A204.1 (cell line): ENCODE measurements at regions not wholly inside any gene's neighbourhood (a gene's known extent, or its start where the extent isn't known, plus 50 kb on each side); places are given as distances from the start of the nearest gene placed in this dataset.

Experiments
- FAIRE-seq: peaks from 2 replicates; lab custom pipeline; 2012; peaks lifted over from hg19 to GRCh38; lab: Jason Lieb, UNC

DNA sequence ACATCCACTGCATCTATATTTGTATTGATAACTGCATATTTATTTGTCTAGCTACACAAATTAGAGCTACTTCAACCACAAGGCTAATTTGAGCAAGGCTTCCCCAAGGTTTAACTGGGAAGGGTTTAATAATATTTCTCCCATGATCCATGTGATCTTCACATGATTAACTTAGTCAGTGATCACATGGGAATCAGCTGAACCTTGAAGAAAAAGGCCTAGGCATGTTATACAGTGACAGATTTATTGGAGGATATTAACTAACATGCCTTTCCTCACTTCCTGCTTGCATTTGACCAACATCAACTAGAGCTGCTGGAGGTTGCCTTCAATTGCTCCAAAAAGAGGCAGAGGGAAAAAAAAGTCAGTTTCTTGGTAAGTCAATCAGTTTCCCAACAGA, 417.0 kb downstream of the HAO1 start:
- FAIRE-seq: no peak

DNA sequence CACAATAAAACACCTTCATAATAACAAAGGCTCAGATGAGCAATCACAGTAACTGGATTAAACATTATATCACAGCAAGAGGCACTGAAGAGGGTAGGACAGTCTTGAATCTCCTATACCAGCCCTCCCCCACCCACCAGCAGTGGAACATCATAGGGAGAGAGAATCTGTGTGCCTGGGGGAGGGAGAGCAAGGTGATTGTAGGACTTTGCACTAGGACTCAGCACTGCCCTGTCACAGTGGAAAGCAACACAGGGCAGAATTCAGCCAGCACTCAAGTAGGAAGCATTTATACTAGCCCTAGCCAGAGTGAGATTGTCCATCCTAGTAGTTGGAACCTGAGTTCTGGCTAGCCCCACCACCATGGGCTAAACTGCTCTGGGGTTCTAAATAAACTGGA, 400.2 kb downstream of the HAO1 start:
- FAIRE-seq: no peak

DNA sequence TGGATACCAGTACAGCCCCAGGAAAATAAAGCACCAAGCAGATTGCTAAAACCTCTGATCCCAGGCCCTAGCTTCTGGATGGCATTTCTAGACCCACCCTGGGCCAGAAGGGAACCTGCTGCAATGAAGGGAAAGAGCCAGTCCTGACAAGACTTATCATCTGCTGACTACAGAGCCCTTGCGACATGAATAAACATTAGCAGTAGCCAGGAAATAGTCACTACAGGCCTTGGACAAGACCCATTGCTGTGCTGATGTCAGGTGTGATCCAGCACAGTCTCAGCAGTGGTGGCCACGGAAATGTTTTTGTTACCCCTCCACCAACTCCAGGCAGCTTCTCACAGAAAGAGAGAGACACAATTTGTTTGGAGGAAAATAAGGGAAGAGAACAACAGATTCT, 399.3 kb downstream of the HAO1 start:
- no peak for FAIRE-seq

DNA sequence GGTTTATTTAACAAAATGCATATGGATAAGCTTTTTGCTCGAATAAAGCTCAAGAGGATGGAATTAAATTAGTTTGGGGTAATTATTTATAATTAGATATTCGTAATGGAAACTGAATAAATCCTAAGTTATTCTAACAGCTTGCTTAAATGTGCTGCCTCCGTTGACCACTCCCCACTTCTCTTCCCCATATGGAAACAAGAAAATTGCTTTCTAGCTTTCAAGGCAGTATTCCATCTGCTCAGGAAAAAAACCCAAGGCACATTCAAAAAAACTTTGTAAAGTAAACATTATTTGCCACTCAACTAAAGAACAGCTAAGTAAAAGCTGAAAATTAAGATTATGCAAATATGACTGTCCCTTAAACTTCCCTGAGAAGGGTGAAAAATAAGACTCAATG, 369.2 kb downstream of the HAO1 start:
- FAIRE-seq: no peak

DNA sequence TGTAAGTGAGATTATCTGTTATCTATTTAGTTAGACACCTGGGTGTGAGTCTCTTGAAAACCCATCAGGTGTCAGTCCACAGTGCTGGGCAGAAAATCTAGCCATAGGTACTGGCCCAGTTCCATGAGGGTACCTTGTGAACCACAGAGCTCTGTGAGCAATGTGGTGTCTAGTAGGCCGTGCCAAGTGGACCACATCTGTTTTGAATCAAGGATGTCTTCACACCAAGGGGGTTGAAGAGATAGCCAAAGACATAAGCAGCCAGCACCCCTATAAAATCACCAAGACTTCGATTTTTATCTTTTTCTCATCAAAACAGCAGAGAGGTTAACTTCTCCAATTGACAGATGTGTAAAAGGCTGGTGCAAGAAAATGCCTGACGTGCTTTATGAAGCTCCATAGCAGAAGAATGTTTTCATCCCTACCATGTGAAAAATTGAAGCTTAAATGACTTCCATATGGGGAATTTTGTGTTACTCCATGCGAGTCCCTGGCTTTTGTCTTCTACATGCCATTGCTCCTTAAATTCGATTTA, 368.7 kb downstream of the HAO1 start:
- no peak for FAIRE-seq

DNA sequence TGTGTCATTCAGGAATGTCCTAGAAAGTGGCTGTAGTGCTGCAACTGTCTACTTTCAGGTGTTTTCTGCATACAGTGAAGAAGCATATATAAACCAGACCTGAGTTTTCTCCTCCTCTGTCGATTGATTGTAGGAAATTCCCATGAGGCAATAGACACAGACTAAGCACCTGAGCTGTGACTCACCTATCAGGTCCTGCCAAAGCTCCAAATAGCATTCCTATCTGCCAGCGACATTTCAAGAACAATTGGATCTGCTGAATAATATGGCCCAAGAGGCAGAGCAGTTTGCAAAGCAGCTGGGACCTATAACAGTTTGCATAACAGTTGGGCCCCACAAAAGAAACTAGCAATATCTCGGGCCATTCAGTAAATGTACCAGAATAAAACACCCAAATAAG, 360.4 kb downstream of the HAO1 start:
- FAIRE-seq: no peak

DNA sequence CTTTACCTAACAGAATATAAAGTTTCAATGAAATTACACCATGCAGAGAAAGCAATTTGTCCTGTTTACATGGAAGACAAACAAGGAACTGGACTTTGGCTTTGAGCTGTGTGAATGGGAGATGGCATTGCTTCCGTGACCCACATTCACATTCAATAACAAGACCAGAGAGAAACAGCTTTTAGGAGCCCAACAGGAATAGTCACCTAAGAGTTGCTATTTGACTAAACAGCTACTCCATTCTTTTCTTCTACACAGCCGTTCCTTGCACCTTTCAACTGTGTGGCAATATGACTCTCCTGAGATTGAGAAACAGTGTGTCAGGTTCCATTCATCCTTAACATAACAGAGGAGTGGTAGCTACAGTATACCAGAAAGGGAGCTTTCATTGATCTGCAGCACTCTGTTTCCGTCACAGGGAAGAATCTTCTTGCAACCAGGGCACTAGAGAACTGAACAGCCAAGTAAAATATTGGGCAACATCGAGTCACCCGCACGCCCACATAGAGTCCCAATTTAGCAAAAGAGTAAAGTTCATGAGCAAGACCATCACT, 355.1 kb downstream of the HAO1 start:
- no peak for FAIRE-seq

DNA sequence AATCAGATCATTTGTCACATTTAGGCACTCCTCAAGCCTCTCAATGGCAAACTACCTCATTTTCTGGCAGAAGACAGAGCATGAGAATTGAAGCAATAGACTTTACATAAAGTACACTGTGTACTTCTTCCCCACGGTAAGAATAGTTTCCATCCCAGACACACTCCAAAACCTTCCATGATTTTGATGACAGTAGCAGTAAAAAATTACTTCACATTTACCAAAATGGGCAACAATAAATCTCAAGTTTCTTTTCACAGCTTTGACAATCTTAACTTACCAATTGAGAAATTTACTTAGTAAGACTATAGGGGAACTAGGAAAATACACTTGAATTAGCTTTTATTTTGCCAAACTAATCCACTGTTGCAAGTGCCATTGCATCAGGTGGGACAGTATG, 353.8 kb downstream of the HAO1 start:
- FAIRE-seq: no peak

DNA sequence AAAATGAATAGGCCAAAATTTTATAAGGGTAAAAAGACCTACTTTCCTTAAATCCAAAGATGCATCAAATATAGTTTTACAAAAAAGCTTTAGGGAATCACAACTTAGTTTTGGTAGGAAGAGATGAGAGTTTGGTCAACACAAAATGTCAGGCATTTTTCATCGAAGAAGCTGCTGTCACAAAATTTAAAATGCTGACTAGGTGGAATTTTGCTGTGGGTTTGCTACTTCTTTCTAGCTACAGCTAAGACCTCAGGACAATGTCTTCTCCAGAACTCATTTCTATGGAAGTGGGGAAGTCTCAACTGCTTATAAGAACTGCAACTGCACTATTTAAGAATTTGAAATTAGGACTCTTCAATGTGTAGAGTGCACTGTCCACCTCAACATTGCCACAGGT, 351.1 kb downstream of the HAO1 start:
- FAIRE-seq: no peak

DNA sequence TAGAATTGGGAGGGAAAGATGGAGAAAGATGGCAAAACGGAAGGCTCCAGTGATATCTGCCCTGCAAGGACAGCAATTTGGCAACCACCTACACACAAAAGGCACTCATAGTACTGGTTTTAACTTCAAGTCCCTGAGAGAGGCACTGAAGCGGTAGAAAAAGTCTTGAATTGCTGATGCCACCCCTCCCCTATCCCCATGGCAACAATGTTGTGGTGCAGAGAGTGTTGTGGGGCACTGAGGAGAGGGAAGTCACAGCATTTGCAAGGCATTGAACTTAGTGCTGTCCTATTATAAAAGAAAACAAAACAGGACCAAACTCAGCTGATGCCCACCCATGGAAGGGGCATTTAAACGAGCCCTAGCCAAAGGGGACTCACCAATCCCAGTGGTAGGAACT, 343.7 kb downstream of the HAO1 start:
- FAIRE-seq: no peak

DNA sequence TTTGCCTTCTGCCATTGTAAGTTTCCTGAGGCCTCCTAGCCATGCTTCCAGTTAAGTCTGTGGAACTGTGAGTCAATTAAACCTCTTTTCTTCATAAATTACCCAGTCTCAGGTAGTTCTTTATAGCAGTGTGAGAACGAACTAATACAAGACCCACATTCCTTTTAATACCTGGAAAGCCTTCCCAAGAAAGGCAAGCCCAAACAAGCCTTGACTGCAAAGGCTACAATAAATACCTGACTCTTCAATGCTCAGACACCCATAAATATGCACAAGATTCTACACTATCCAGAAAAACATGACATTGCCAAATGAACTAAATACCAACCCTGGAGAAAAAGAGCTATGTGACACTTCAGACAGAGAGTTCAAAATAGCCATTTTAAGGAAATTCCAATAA, 338.8 kb downstream of the HAO1 start:
- no peak for FAIRE-seq

DNA sequence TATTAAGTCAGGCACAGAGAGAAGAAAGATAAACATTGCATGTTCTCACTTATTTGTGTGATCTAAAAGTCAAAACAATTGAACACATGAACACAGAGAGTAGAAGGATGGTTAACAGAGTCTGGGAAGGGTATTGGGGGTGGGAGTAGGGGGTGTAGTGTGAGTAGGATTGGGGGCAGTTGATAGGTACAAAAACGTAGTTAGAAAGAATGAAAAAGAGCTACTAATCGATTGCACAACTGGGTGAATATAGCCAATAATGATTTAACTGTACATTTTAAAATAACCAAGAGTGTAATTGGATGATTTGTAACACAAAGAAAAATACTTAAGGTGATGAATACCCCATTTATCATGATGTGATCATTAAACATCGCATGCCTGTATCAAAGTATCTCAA, 333.3 kb downstream of the HAO1 start:
- no peak for FAIRE-seq

DNA sequence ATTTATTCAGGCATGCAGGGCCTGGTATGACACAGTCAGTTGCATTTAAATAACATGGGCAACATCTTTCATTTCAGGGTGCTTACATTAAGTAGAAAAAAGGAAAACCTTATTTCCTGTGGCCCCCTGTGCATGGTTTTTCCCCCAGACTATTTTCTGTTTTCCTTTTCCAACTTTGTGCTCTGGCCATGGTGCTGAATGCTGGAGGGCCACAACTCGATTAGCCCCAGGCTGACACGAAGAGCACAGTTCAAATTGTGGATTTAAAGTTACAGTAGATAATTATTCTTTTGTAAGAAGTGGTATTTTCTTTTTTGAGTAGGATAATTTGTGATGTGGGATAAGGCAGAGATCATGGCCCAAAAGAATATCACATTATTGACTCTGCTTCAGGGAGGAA, 332.0 kb downstream of the HAO1 start:
- no peak for FAIRE-seq

DNA sequence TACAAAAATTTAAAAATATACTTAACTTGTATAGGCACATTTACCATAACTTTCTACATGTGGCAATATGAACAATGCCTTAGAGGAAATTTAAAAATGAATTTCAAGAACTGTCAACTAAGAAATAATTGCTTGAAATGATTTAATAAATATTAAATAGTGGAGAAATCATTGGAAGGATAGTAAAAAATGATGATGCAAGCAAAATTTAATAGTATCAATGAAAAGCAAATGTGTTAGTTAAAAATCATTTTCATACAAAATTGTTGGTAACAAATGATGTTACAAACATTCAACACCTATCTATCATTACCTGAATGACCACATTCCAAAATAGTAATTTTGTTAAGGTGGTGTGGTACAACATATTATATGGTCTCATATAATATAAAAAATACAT, 331.0 kb downstream of the HAO1 start:
- FAIRE-seq: no peak

DNA sequence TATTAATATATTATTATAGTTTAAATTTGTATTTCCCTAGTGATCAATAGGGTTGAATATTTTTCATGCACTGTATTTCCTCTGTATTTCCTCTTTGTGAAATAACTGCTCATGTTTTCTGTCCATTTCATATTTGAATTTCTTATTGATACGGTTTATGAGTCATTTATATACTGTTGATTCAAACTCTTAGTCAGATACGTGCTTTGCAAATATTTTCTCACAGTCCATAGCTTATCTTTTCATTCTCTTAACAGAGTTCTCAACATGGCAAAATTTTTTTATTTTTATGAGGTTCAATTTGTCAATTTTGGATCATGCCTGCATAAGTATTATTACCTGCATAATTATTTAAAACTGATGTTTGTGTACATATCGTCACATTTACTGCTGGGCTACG, 329.6 kb downstream of the HAO1 start:
- no peak for FAIRE-seq

DNA sequence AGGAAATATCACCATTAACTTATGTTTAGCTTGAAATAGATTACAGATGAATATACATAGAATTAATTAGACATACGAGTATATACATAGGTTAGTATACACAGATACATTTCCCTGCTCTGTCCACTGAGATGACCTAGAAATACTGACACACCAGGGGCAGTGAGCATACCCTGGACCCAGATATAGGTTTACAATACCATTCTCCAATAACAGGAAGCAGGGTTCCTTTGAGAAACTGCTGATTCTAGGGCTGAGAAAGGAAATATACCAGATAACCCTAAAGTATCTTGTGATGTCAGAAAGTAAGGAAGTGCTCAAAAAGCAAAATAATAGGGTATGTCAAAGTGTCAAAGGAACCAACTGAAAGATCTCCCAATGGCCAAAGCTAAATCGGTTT, 322.5 kb downstream of the HAO1 start:
- no peak for FAIRE-seq

DNA sequence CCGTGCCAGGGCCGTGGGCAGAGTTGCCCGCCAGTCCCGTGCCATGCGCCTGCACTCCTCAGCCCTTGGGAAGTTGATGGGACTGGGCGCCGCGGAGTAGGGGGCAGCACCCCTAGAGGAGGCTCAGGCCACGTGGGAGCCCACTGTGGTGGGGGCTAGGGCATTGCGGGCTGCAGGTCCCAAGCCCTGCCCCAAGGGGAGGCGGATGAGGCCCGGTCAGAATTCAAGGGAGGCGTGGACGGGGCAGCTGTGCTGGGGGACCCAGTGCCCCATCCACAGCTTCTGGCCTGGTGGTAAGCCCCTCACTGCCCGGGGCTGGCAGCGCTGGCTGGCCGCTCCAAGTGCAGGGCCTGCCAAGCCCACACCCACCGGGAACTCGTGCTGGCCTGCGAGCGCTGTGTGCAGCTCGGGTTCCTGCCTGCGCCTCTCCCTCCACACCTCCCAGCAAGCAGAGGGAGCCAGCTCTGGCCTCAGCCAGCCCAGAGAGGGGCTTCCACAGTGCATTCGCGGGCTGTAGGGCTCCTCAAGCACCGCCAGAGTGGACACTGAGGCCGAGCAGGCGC, 317.8 kb downstream of the HAO1 start:
- no peak for FAIRE-seq

DNA sequence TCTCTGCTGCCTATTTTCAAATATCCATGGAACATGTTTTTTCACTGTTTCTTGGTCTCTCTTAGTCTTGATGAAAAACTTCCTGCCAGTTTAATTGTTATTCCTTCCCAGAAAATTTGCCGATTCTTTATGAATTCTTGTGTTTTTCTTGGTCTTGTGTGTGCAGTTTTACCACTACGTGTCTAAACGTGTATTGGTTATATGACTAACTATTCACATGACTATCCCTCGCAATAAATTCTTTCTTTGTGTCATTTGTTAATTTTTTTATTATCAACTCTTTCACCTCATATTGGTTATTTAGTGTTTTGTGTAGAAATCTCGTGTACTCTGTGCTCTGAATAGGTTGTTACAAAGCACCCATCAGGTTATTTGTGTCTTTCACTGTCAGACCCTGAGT, 315.4 kb downstream of the HAO1 start:
- no peak for FAIRE-seq

DNA sequence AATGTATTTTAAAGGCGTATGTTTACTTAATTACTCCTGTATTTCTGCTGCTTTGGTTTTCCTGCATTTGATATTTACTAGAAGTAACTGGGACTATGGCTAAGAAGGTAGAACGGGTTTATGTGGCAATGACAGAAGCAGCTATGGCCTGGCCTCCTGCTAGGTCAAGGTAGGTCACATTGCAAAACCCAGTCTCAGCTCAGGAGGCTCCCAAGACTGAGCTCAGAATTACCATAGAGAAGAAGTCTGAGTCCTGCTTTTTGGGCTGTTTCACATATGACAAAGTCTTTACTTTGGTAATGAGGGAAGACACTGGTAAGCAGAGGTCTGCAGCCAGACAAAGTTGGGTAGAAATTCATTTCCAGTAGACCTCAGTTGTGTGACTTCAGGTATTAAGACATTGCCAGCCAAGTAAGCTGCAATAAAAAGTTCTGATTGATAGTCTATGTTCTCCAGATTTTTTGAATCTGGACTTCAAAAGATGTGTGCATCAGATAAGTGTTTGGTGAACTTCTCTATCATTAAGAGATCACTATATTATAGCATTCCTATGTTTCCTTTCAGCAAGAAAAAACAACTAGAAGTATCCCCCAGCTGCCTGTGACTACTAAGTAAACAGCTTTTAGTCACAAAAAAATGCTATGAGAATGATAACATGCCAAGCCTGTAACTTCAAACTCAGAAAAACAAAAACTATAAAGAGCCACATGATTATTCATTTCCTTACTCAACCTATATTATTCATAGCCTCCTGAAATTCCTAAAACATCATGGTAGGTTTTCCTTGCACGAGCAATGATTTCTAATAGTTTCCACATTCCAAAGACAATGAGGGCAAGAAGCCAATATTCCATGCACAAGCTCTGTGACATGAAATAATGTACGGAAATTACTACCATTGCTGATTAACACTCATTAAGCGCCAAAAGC, 312.3 kb downstream of the HAO1 start:
- no peak for FAIRE-seq

DNA sequence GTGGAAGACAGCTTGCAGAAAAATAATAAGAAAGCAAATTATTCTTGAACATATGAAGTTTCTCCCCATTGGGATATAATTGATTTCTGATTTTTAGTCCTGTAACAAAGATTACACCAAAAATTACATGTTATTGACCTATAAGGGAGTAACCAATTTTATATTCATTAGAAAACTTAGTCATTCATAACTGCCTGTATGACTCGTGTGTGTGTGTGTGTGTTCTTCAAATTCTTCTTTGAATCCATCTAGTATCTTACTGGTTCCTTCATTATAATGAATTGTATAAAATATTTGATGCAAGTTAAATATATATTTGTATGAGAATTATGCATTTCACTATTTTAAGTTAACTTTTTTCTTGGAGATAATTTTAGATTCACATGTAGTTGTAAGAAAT, 310.4 kb downstream of the HAO1 start:
- FAIRE-seq: no peak

DNA sequence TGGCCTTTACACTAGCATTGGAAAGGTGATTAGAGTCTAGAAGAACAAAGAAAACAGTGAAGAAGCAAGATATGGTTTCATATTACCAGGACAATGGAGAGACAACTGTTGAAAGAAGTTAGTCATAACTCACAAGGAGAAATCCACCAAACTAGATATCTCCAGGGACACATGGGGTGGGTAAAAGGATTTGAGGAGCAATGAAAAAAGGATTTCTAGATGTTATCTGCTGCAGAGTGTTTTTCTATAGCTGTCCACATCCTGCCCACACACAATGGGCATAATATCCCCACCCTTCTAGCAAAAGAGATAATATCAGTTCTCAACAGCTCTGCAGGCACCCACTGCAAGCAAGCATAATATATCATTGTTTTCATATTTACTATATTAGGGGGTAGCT, 303.1 kb downstream of the HAO1 start:
- no peak for FAIRE-seq

DNA sequence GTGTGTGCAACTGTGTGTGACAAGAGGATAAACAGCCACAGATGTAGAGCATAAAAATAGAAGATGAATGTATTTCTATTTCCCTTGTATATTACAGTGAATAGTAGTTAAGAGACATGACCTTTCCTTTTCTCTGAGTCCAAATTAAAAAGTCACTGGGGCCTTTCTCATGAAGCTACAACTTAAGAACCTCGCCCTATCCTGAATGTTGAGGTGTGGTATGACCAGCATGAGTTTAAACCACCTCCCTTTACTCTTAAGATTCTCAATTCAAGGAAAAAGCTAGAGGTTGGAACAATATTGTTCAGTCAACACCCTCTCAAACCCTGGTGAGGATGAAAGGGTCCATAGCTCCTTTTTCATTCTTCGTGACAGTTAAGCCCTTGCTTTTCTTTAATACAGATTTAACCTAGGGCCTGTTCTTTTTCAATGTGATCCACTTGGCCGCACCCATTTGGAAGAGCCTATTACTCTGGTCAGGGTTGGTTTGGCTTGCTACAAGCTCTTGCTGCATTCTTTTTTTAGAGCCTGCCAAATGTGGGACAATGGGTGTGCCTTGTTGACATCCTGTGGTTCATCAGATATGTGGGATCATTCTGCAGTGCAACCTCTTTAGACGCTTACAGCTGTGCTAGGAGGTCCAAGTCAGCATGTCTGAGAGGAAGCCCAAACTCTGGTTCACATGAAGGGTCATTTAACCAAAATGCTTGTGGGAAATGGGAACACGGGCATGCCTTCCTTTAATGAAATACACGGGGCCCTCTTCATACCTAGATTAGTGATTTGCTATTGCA, 290.0 kb downstream of the HAO1 start:
- no peak for FAIRE-seq

DNA sequence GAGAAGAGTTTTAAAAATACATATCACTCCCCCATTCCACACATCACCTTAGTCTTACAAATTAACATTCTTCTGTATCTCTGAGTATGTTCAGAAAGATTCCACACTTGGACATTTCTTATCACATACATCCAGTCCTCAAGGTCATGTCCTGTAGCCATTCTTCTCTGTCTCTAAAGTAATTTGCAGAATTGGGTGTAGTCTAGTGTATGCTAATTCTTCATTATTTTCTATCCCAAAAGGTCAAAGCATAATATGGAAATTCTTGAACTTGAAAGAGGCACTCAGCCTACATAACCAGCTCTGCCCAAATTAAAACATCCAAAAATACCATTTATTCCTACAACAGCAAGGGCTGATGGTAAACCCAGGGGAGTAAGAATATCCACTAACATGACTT, 286.0 kb downstream of the HAO1 start:
- no peak for FAIRE-seq
